HG03045 (cell line): ENCODE measurements at regions not wholly inside any gene's neighbourhood (a gene's known extent, or its start where the extent isn't known, plus 50 kb on each side); places are given as distances from the start of the nearest gene placed in this dataset.

Source experiments
- ATAC-seq: cut with Tn5 transposase; IDR thresholded peaks from one replicate; pipeline ENCODE4 v1.9.1; 2021; ENCODE audit warnings: mild to moderate bottlenecking, moderate library complexity; ENCODE audit not compliant: unreplicated experiment

DNA sequence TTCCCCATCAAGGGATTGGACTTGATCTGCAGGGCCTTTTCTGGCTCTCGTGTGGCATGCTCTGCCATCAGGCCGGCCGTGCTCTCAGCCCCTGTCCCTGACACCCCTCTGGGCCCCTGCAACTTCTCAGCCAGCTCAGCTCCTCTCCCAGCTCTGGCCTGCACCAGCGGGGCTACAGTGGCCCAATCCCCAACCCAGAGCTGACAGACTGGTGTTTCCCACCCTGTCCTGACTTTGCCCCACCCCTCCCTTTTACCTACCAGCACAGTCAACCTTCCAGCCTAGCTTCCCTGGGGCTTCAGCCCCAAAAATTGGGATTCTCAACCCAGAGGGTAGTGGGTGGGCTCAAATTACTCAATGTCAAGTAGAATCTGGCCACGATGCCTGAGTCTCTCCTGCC lies 149.3 kb downstream of the SYF2 start:
- no peak for ATAC-seq

DNA sequence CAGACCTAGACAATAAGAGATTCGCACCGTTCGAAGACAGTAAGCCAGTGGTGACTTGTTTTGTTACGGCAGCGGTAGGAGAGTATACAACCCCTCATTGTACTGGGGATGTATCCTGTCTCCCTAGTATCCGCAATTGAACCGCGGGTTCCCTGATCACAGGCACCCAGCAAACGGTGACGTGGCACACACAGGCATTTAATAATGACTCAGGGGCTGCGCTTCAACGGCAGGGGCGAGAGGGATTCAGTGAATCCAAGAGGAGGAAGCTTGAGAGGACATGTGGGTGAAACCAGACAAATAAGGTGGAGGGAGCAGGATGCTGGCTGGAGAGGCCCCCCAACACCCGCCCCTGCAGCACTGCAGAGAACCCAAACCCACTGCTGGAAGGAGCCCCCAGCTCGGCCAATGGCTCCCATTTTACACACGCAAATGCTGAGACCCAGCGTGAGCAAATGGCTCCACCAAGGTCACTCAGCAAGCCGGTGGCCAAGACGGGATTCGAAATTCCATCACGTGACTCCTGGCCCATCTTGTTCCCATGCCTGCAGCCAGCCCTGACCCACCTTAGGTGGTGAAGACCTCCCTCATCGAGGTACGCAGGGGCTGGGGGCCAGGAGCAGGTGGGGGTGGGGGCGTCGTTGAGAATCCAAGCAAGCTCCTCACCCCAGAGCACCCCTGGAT lies 149.9 kb downstream of the SYF2 start:
- ATAC-seq: no peak

GRCh38 chr1:25081496-25081895 lies 150.8 kb downstream of the SYF2 start:
- no peak for ATAC-seq

DNA sequence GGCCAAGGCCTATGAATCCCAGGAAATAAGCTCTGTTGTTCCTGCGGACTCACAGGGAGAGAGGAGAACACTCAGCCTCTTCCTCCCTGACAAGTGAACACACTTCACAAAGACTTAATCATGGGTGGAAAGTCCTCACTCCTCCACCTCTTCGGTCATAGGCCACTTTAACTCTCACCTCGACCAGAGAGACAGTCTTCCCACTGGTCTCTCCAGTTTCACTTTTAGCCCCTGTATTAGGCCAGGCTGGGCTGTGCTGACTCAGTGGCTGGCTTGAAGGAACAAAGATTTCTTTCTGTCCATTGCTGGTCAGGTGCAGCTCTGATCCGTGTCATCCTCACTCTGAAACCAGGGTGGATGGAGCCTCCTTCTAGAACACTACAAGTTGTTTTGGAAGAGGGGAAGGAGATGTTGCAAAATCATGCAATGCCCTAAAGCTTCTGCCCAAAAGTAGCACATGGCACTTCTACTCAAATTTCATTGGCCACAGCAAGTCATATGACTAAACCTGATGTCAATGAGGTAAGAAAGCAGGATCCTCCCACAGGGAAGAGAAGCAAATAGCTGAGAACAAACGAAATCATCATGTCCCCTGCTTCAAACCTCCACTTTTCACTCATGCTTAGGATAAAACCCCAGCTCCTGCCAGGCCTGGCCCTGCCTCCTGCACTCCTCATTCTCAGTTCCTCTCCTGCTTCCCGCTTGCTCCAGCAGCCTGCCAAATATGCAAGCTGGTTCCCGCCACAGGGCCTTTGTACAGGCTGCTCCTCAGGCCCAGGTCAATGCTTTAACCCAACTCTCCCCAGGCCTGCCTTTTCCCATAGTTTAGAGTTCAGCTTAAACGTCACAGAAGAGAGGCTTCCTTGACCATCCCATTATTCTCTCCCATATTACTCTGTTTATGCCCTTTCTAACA lies 150.5 kb upstream of the RUNX3 start:
- ATAC-seq: no peak

- no peak for ATAC-seq
Observed at GRCh38 chr1:25079048-25079447, 149.0 kb upstream of the RUNX3 start.

GRCh38 chr1:25074351-25075227 lies 144.5 kb upstream of the RUNX3 start:
- no peak for ATAC-seq

DNA sequence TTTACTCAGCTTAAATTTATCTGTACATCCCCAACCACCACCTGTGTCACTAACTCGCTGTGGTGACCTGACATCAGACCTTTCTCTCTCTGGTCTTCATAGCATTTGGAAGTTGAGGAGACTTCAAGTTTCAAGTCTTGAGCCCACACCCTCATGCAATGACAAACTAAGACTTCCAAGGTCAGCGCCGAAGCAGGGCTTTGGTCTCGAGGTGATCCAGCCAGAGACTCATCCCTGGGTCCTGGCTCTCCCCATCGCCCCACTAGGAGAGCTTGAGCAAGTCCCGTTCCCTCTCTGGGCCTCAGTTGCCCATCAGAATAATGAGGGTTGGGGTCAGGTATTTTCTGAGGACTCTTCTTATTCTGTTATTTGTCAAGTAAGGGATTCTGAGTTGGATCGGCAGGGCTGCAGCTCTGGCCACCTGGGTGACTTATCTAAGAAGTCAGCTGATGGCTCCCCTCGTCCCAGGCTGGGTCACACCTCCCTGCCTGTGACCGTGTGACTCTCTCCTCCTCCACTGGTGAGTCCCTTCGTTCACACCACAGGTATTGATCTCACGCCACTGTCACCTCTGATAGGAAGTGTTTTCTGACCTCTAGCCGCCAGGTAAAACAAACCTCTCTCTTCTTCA lies 143.7 kb upstream of the RUNX3 start:
- no peak for ATAC-seq

DNA sequence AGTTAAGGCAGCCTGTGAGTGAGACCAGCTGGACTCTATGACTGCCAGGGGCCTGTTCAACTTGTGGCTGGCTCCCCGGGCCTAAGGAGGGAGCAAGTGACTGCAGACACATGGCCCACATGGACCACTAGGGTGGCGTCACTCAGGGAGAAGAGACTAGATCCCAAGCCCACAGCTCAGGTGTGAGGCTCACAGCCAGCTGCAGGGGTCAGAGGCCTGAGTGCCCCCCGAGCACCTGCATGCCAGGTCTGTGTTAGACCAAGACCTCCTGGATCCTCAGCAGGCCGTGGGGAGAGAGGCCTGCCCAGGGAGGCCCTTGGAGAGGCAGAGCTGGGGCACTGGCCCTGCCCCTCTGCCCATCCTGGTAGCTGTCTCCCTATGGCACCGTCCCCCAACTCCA lies 142.4 kb upstream of the RUNX3 start:
- ATAC-seq: no peak

DNA sequence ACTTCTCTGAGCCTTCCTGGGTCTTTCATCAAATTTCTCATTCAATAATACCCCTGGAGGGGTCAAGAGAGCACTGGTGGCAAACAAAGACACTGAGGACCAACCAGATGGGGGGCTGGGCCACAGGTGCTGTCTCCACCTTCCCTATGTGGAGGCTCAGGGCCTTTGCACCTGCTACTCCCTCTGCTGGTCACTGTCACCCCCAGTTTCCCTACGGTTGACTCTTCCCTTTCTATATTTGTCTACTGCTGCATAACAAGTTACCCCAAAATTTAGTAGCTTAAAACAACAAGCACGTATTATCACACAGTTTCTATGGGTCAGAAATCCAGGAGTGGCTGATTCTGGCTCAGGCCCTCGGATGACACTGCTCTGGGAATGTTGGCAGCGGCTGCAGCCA lies 138.8 kb upstream of the RUNX3 start:
- ATAC-seq: no peak

DNA sequence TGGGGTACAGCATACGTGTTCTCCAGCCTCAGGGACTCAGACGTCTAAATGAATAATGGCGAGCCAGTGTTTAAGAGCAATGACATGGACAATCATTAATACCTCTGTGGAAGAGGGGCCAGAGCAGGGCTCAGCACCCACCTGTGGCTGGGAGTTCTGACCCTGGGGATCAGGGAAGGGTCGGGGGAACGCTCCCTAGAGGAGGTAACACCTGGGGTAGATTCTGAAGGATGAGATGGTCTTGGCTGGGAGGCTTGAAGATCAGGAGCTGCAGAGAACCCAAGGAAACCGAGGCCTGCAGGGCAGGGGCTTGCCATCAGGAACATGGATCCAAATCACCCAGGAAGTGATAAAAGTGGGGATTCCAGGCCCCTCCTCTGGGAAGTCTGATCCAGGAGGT lies 138.2 kb upstream of the RUNX3 start:
- ATAC-seq: no peak

DNA sequence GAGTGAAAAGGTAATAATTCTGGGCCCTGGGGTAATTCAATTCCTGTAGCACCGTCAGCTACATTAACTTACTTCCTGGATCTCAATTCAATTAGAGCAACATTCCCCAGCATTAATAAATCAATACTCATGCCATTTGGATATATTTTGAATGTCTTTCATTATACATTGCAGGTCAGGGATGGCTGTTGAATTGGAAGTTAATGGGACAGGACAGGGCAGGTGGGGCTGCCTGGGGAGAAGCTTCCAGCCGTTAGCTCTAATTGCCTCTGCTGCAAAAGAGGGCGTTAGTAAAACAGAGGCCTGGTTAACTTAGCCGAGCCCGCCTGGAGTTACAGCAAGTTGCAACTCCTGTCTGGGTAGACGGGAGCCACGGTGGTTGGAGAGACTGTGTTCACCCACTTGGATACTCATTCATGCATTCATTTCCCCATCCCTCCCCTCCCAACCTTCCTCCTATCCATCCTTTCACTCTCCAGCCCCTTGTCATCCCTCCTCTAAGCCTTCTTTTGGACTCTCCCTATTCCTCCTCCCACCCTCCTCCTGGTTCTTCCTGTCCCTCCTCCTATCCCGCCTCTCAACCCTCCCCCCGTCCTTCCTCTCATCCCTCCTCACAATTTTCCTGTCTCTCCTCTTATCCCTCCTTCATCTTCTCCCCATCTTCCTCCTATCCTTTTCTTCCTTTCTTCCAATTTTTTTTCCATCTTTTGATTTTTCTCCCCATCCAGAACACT lies 137.6 kb upstream of the RUNX3 start:
- no peak for ATAC-seq

- no peak for ATAC-seq
Observed at GRCh38 chr1:25066731-25067517, 136.8 kb upstream of the RUNX3 start.

DNA sequence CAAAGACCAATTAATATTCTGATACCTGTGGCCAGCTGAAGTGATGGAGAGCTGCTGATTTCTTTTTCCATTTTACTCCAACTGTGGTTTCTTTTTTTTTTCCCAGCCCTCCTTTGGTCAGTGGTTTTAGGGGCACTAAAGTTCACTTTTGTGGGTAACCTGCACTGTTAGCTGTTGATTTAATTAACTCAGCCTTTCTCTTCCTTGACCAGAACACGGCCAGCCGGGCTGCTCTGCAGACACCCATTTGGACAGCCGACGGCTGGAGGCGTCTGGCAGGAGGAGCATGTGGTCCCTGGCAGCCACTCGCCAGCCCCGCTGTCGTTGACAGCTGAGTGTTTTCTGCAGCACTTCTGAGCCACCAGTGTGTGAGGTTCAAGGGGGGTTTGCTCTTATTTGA lies 136.2 kb upstream of the RUNX3 start:
- ATAC-seq: no peak

GRCh38 chr1:25065795-25066238 lies 135.7 kb upstream of the RUNX3 start:
- no peak for ATAC-seq

- no peak for ATAC-seq
Observed at GRCh38 chr1:25065321-25065721, 135.2 kb upstream of the RUNX3 start.

- no peak for ATAC-seq
Observed at GRCh38 chr1:25064465-25065240, 134.6 kb upstream of the RUNX3 start.

DNA sequence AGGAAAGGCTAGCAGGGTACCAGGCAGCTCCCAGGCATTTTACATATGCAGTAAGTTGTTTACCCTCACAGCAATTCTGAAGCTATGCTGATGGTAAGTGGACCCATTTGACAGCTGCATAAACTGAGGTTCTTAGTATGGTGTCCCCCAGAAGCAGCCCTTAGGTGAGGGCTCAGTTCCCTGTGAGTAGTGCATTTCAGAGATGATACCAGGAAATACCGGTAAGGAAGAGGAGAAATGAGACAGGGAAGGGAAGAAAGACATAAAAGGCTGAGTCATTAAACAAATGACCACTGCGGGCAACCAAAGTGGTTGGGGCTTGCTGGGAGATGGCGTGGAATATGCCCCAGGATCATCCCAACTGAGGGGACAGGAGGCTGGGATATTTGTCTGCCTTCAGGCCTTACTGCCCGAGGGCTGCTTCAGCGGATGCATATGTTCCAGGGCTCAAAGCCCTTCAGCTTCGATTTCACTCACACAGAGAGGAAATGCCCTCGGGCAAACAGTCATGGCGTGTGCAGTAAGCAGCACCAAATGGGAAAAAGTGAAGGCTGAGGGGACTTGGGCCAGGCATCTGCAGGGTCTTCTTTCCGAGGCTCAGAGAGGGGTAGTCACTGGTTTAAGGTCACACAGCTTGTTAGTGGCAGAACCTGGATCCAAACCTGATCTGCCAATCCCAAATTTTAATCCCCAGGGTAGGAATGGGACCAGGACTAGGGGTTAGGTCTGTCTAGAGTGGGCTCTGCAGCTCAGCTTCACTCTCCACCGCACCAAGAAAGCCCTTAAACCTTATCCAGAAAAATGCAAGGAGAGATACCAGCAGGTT lies 133.7 kb upstream of the RUNX3 start:
- ATAC-seq: no peak
